ENCODE measurements at regions not wholly inside any gene's neighbourhood (a gene's known extent, or its start where the extent isn't known, plus 50 kb on each side); places are given as distances from the start of the nearest gene placed in this dataset.

GRCh38 chrX:6718766-6719165, 183.8 kb upstream of the VCX3A start:
- TF ChIP-seq CTCF (IDR thresholded peaks at IDR 0.05; ENCODE audit: low read depth, low read length) (no peak), EZH2phosphoT487 (IDR thresholded peaks at IDR 0.05; ENCODE audit: low read depth) (no peak)
